Kidney epithelial cell (primary cell): ENCODE measurements at regions not wholly inside any gene's neighbourhood (a gene's known extent, or its start where the extent isn't known, plus 50 kb on each side); places are given as distances from the start of the nearest gene placed in this dataset.

ENCODE experiments used
- DNase-seq: peaks from one replicate; pipeline ENCODE4 v3.0.0-alpha.2; 2010; ENCODE audit warnings: low read depth
- H3K27me3 ChIP-seq: 2 replicates; pipeline ENCODE4 v1.6.0; 2011; ENCODE audit warnings: low read length; ENCODE audit not compliant: control insufficient read depth, insufficient read depth
- H3K36me3 ChIP-seq: 2 replicates; pipeline ENCODE4 v1.5.1; 2011; ENCODE audit warnings: low read length; ENCODE audit not compliant: control insufficient read depth, insufficient read depth
- H3K4me3 ChIP-seq: 2 replicates; pipeline ENCODE4 v1.5.1; 2011; ENCODE audit warnings: low read depth, mild to moderate bottlenecking, control low read depth, low read length
- CTCF ChIP-seq: IDR thresholded peaks from 2 replicates; pipeline ENCODE4 v1.5.1; 2011; ENCODE audit warnings: mild to moderate bottlenecking, moderate library complexity, low read length, control low read depth, inconsistent platforms; ENCODE audit not compliant: insufficient read depth, poor library complexity, severe bottlenecking

GRCh38 chr9:3672399-3672798 is 146.6 kb upstream of the RFX3 start:
- H3K36me3 ChIP-seq, result no peaks in the 10 kb centered on the region
- no peak for DNase-seq
- no peak for TF ChIP-seq CTCF
- no peak overlapping the region for H3K4me3 ChIP-seq
- no peaks in the 10 kb centered on the region for H3K27me3 ChIP-seq

- H3K27me3 ChIP-seq, result no peaks in the 10 kb centered on the region
- H3K36me3 ChIP-seq, result no peaks in the 10 kb centered on the region
- H3K4me3 ChIP-seq, result no peak overlapping the region
- no peak for DNase-seq
- no peak for TF ChIP-seq CTCF
These were observed 138.2 kb upstream of the RFX3 start for GRCh38 chr9:3664044-3664443.

GRCh38 chr9:3662671-3663070 is 136.9 kb upstream of the RFX3 start:
- H3K4me3 ChIP-seq, result no peak overlapping the region
- DNase-seq, result no peak
- no peak for TF ChIP-seq CTCF
- no peaks in the 10 kb centered on the region for H3K27me3 ChIP-seq
- H3K36me3 ChIP-seq, result no peaks in the 10 kb centered on the region

GRCh38 chr9:3660936-3661335 is 135.1 kb upstream of the RFX3 start:
- TF ChIP-seq CTCF, result no peak
- Histone ChIP-seq H3K4me3 (no peak overlapping the region), H3K36me3 (no peaks in the 10 kb centered on the region), H3K27me3 (no peaks in the 10 kb centered on the region)
- no peak for DNase-seq

- no peak for TF ChIP-seq CTCF
- no peak for DNase-seq
- Histone ChIP-seq H3K4me3 (no peak overlapping the region), H3K27me3 (no peaks in the 10 kb centered on the region), H3K36me3 (no peaks in the 10 kb centered on the region)
These were observed 133.8 kb upstream of the RFX3 start for GRCh38 chr9:3659647-3660046.

- no peaks in the 10 kb centered on the region for H3K27me3 ChIP-seq
- TF ChIP-seq CTCF, result no peak
- H3K36me3 ChIP-seq, result no peaks in the 10 kb centered on the region
- DNase-seq, result no peak
- no peak overlapping the region for H3K4me3 ChIP-seq
These were observed 133.2 kb upstream of the RFX3 start for GRCh38 chr9:3658964-3659363.
